ENCODE measurements at regions not wholly inside any gene's neighbourhood (a gene's known extent, or its start where the extent isn't known, plus 50 kb on each side); places are given as distances from the start of the nearest gene placed in this dataset.

- intact Hi-C loops (cut with DNase I) = no loop called here
- H3K9me3 ChIP-seq = no peaks in the 10 kb centered on the region
- no peak for TF ChIP-seq CTCF (IDR thresholded peaks at IDR 0.05)
- H3K4me1 ChIP-seq = no peaks in the 10 kb centered on the region
- ATAC-seq = no peak
- 67 to 71% methylated on average over 4 of the region's 4 CpGs for WGBS, 2 donors
- H3K27me3 ChIP-seq = peaks cover 0 to 3% (median 0%) of the 10 kb centered on the region in 7 donors
- H3K27ac ChIP-seq = no peak overlapping the region
- no peaks in the 10 kb centered on the region for H3K36me3 ChIP-seq
- no peak overlapping the region for H3K4me3 ChIP-seq
- DNase-seq = no peak
Measured at GRCh38 chr3:27649277-27649676, 72.8 kb downstream of the EOMES start.

GRCh38 chr3:27646896-27647295 is 75.2 kb downstream of the EOMES start:
- Histone ChIP-seq H3K27ac (no peak overlapping the region), H3K4me3 (no peak overlapping the region), H3K27me3 (peaks cover 0 to 3% (median 0%) of the 10 kb centered on the region in 7 donors), H3K4me1 (no peaks in the 10 kb centered on the region), H3K9me3 (no peaks in the 10 kb centered on the region), H3K36me3 (no peaks in the 10 kb centered on the region)
- no peak for DNase-seq
- ATAC-seq = no peak
- no peak for TF ChIP-seq CTCF (IDR thresholded peaks at IDR 0.05)
- intact Hi-C loops (cut with DNase I) = no loop called here

GRCh38 chr3:27644941-27645340 is 77.2 kb downstream of the EOMES start:
- TF ChIP-seq CTCF (IDR thresholded peaks at IDR 0.05) = no peak
- H3K36me3 ChIP-seq = no peaks in the 10 kb centered on the region
- no peaks in the 10 kb centered on the region for H3K4me1 ChIP-seq
- intact Hi-C loops (cut with DNase I) = no loop called here
- ATAC-seq = no peak
- no peak for DNase-seq
- no peak overlapping the region for H3K4me3 ChIP-seq
- peaks cover 0 to 3% (median 0%) of the 10 kb centered on the region in 7 donors for H3K27me3 ChIP-seq
- H3K27ac ChIP-seq = no peak overlapping the region
- no peaks in the 10 kb centered on the region for H3K9me3 ChIP-seq
- 96 to 97% methylated on average over 4 of the region's 4 CpGs for WGBS, 2 donors

GRCh38 chr3:27643355-27643754 is 78.8 kb downstream of the EOMES start:
- no peak for TF ChIP-seq CTCF (IDR thresholded peaks at IDR 0.05)

More at GRCh38 chr3:27643355-27643754, 78.8 kb downstream of the EOMES start:
- Histone ChIP-seq H3K4me3 (no peak overlapping the region), H3K27ac (no peak overlapping the region), H3K4me1 (peaks cover 0 to 12% (median 0%) of the 10 kb centered on the region in 9 donors), H3K36me3 (no peaks in the 10 kb centered on the region), H3K27me3 (peaks cover 0 to 3% (median 0%) of the 10 kb centered on the region in 7 donors), H3K9me3 (no peaks in the 10 kb centered on the region)
- intact Hi-C loops (cut with DNase I) = no loop called here
- ATAC-seq = no peak
- no peak for DNase-seq
- 82 to 84% methylated on average over 3 of the region's 3 CpGs for WGBS, 2 donors
